NCI-H1105 treated with DMSO at 0.1 percent for 48 hours (cell line): ENCODE measurements at regions not wholly inside any gene's neighbourhood (a gene's known extent, or its start where the extent isn't known, plus 50 kb on each side); places are given as distances from the start of the nearest gene placed in this dataset.

Experiments used
- DNase-seq: peaks from one replicate; lab custom pipeline; 2025; lab: John Stamatoyannopoulos, UW

GRCh38 chr4:38598489-38598888 lies 65.5 kb upstream of the KLF3 start:
- DNase-seq = no peak

GRCh38 chr4:38600575-38600974 lies 63.4 kb upstream of the KLF3 start:
- DNase-seq = no peak

- peak; percentile 18 for DNase-seq
Observed at GRCh38 chr4:38601244-38601915, 62.6 kb upstream of the KLF3 start.

GRCh38 chr4:38601916-38602291 lies 62.1 kb upstream of the KLF3 start:
- no peak for DNase-seq

- no peak for DNase-seq
Observed at GRCh38 chr4:38603652-38604051, 60.3 kb upstream of the KLF3 start.

- no peak for DNase-seq
Observed at GRCh38 chr4:38605181-38605752, 58.7 kb upstream of the KLF3 start.

- DNase-seq = no peak
Observed at GRCh38 chr4:38605753-38606586, 58.0 kb upstream of the KLF3 start.

- DNase-seq = no peak
Observed at GRCh38 chr4:38606587-38606905, 57.5 kb upstream of the KLF3 start.

GRCh38 chr4:38609614-38610013 lies 54.4 kb upstream of the KLF3 start:
- no peak for DNase-seq

- no peak for DNase-seq
Observed at GRCh38 chr4:38610521-38610920, 53.5 kb upstream of the KLF3 start.

- DNase-seq = no peak
Observed at GRCh38 chr4:38610966-38611431, 53.0 kb upstream of the KLF3 start.

GRCh38 chr4:38611676-38612075 lies 52.3 kb upstream of the KLF3 start:
- no peak for DNase-seq

GRCh38 chr4:38612646-38613414 lies 51.2 kb upstream of the KLF3 start:
- DNase-seq = peak; percentile 74
